ENCODE measurements at regions not wholly inside any gene's neighbourhood (a gene's known extent, or its start where the extent isn't known, plus 50 kb on each side); places are given as distances from the start of the nearest gene placed in this dataset.

DNA sequence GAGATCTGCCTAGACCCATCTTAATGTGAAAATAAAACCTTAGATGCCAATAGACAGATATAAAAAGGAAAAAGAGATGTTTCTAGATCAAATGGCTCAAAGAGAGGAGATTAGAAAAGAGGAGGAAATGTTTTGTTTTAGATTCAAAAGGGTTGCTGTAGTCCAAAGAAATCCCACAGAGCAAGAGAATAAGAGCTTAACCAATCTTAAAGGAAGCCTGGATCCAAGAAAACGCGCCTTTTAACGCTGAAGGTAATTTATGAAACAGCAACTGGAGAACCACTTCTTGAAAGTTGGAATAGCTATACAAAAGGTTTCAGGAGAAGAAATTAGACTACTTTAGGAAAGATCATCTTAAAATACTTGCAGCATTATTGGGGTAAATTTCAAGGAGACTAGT, 298.8 kb downstream of the BRINP2 start:
- TF ChIP-seq, protein P1, sequence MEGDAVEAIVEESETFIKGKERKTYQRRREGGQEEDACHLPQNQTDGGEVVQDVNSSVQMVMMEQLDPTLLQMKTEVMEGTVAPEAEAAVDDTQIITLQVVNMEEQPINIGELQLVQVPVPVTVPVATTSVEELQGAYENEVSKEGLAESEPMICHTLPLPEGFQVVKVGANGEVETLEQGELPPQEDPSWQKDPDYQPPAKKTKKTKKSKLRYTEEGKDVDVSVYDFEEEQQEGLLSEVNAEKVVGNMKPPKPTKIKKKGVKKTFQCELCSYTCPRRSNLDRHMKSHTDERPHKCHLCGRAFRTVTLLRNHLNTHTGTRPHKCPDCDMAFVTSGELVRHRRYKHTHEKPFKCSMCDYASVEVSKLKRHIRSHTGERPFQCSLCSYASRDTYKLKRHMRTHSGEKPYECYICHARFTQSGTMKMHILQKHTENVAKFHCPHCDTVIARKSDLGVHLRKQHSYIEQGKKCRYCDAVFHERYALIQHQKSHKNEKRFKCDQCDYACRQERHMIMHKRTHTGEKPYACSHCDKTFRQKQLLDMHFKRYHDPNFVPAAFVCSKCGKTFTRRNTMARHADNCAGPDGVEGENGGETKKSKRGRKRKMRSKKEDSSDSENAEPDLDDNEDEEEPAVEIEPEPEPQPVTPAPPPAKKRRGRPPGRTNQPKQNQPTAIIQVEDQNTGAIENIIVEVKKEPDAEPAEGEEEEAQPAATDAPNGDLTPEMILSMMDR (conservative IDR thresholded peaks at IDR 0.05; ENCODE audit: low read length), result no peak
- TF ChIP-seq EZH2phosphoT487 (IDR thresholded peaks at IDR 0.05; ENCODE audit: borderline replicate concordance), result no peak
